GM18511 (cell line): ENCODE measurements at regions not wholly inside any gene's neighbourhood (a gene's known extent, or its start where the extent isn't known, plus 50 kb on each side); places are given as distances from the start of the nearest gene placed in this dataset.

Experiments used
- ATAC-seq: cut with Tn5 transposase; IDR thresholded peaks from one replicate; pipeline ENCODE4 v1.9.1; 2021; ENCODE audit warnings: mild to moderate bottlenecking, moderate library complexity; ENCODE audit not compliant: unreplicated experiment

DNA sequence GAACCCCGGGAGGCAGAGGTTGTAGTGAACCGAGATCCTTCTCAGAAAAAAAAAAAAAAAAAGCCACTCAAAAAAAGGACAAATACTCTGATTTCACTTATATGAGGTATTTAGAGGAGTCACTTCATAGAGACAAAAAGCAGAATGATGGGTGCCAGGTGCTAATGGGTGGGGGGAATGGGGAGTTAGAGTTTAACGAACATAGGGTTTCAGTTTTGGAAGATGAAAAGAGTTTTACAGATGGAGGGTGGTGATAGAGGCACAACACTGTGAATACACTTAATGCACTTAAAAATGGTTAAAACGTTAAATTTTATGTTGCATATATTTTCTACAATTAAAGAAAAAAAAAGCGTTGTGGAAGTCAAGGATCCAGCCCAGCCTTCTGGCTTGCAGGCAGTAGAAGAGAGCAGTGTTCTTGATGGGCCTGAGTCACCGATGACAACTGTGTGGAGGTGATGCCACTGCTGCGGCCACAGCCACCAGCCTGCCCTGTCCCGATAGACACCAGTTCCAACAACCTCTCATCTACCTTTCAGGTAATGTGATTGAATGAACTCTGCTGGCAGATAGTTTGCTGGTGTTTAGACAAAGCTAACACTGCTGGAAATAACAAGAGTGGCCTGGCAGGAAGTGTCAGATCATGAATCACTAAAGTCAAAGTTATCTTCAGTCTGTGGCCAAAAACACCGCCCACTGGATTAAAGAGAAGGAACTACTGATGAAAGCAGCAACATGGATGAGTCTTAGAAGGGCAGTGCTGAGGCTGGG lies 49.9 kb upstream of the COX10 start:
- ATAC-seq, result no peak
